ENCODE measurements at regions not wholly inside any gene's neighbourhood (a gene's known extent, or its start where the extent isn't known, plus 50 kb on each side); places are given as distances from the start of the nearest gene placed in this dataset.

- DNase-seq (ENCODE audit: low read depth): peak; percentile 20
- TF ChIP-seq CTCF (conservative IDR thresholded peaks at IDR 0.05; ENCODE audit: control insufficient read depth, insufficient read depth, low read depth, low read length): no peak
Observed at GRCh38 chr5:159566832-159567231, 236.5 kb upstream of the IL12B start.

GRCh38 chr5:159567461-159567860, 237.2 kb upstream of the IL12B start:
- no peak for TF ChIP-seq CTCF (conservative IDR thresholded peaks at IDR 0.05; ENCODE audit: control insufficient read depth, insufficient read depth, low read depth, low read length)
- no peak overlapping the region for H3K4me3 ChIP-seq (ENCODE audit: control insufficient read depth, low read depth, low read length)
- peak; percentile 68 for DNase-seq (ENCODE audit: low read depth)

More at GRCh38 chr5:159566832-159567231, 236.5 kb upstream of the IL12B start:
- H3K4me3 ChIP-seq (ENCODE audit: control insufficient read depth, low read depth, low read length): no peak overlapping the region

GRCh38 chr5:159571501-159572244, 241.4 kb upstream of the IL12B start:
- no peak for DNase-seq (ENCODE audit: low read depth)
- H3K4me3 ChIP-seq (ENCODE audit: control insufficient read depth, low read depth, low read length): no peak overlapping the region
- no peak for TF ChIP-seq CTCF (conservative IDR thresholded peaks at IDR 0.05; ENCODE audit: control insufficient read depth, insufficient read depth, low read depth, low read length)

- DNase-seq (ENCODE audit: low read depth): peak; percentile 17
- H3K4me3 ChIP-seq (ENCODE audit: control insufficient read depth, low read depth, low read length): no peak overlapping the region
- no peak for TF ChIP-seq CTCF (conservative IDR thresholded peaks at IDR 0.05; ENCODE audit: control insufficient read depth, insufficient read depth, low read depth, low read length)
Observed at GRCh38 chr5:159576902-159577301, 246.6 kb upstream of the IL12B start.

GRCh38 chr5:159581502-159582249, 251.4 kb upstream of the IL12B start:
- peak; percentile 97 for DNase-seq (ENCODE audit: low read depth)
- peak; percentile 47 for TF ChIP-seq CTCF (conservative IDR thresholded peaks at IDR 0.05; ENCODE audit: control insufficient read depth, insufficient read depth, low read depth, low read length)
- no peak overlapping the region for H3K4me3 ChIP-seq (ENCODE audit: control insufficient read depth, low read depth, low read length)

- peak; percentile 69 for DNase-seq (ENCODE audit: low read depth)
- no peak overlapping the region for H3K4me3 ChIP-seq (ENCODE audit: control insufficient read depth, low read depth, low read length)
- no peak for TF ChIP-seq CTCF (conservative IDR thresholded peaks at IDR 0.05; ENCODE audit: control insufficient read depth, insufficient read depth, low read depth, low read length)
Observed at GRCh38 chr5:159582756-159583541, 252.7 kb upstream of the IL12B start.

Data from fibroblast of mammary gland (primary cell).